Endothelial cell of umbilical vein (primary cell): ENCODE measurements at regions not wholly inside any gene's neighbourhood (a gene's known extent, or its start where the extent isn't known, plus 50 kb on each side); places are given as distances from the start of the nearest gene placed in this dataset.

Experiments
- BruUV-seq: library from RNA; stranded (reverse); fragments of 400-500 nt; replicated peaks from 2 replicates; lab custom pipeline; 2021; lab: Mats Ljungman, UMichigan
- CTCF ChIA-PET: fragments of 300-600, 350-600 bp; sonication (Branson Sonifier 250); formaldehyde crosslinking; loops from one replicate; lab custom pipeline; 2021; ENCODE audit warnings: antibody characterized with exemption, inconsistent platforms; lab: Charles Lee
- POLR2A ChIA-PET: fragments of 300-600, 350-600 bp; sonication (Branson Sonifier 250); formaldehyde crosslinking; loops from one replicate; lab custom pipeline; 2021; ENCODE audit warnings: antibody characterized with exemption, inconsistent platforms; lab: Charles Lee
- DNase-seq: peaks from one replicate; pipeline ENCODE4 v3.0.0-alpha.2; 2011; ENCODE audit warnings: low read depth, low spot score
- FAIRE-seq: peaks from 2 replicates; lab custom pipeline; 2011; peaks lifted over from hg19 to GRCh38; lab: Jason Lieb, UNC
- H2AFZ ChIP-seq: 2 replicates; pipeline ENCODE4 v1.6.0; 2012; ENCODE audit warnings: low read depth, low read length, control low read depth, inconsistent platforms
- H3K27ac ChIP-seq: 2 replicates; pipeline ENCODE4 v1.5.1; 2011; ENCODE audit warnings: low read depth, mild to moderate bottlenecking, control low read depth, low read length, moderate library complexity; ENCODE audit not compliant: insufficient read depth
- H3K27me3 ChIP-seq, 2 experiments: 2 replicates each; pipeline versions ENCODE4 v1.6.0 to v1.6.1; 2011; ENCODE audit warnings: low read length in 2 of 2, mixed read lengths in 1 of 2; ENCODE audit not compliant: control insufficient read depth in 2 of 2, insufficient read depth in 2 of 2
- H3K36me3 ChIP-seq, 2 experiments: 2 replicates in 1 of 2; 3 replicates in 1 of 2; pipeline ENCODE4 v1.5.1; 2011; ENCODE audit warnings: low read length in 2 of 2, mild to moderate bottlenecking in 1 of 2, moderate library complexity in 1 of 2; ENCODE audit not compliant: control insufficient read depth in 2 of 2, insufficient read depth in 2 of 2; ENCODE audit errors: extremely low read depth in 1 of 2
- H3K4me1 ChIP-seq: 3 replicates; pipeline ENCODE4 v1.5.1; 2011; ENCODE audit warnings: mild to moderate bottlenecking, low read length; ENCODE audit not compliant: control insufficient read depth, insufficient read depth; ENCODE audit errors: extremely low read depth
- H3K4me2 ChIP-seq: 2 replicates; pipeline ENCODE4 v1.6.1; 2011; ENCODE audit warnings: low read length, control low read depth, mixed read lengths; ENCODE audit not compliant: insufficient read depth
- H3K4me3 ChIP-seq, 3 experiments: fragments of 200-600 bp in 1 of 3; sonication (generic), shearing (Covaris generic) in 1 of 3; replicated peaks in 1 of 3; 2 replicates each; pipeline ENCODE4 v1.5.1; 2011 to 2016; ENCODE audit warnings: control low read depth in 3 of 3, low read length in 3 of 3, mild to moderate bottlenecking in 2 of 3, inconsistent platforms in 1 of 3, low read depth in 1 of 3, moderate library complexity in 1 of 3; ENCODE audit not compliant: insufficient read depth in 1 of 3
- H3K79me2 ChIP-seq: 2 replicates; pipeline ENCODE4 v1.6.0; 2012; ENCODE audit warnings: low read length, inconsistent platforms; ENCODE audit not compliant: control insufficient read depth, insufficient read depth
- H3K9ac ChIP-seq: replicated peaks from 2 replicates; pipeline ENCODE3; 2011; ENCODE audit warnings: low read length, control low read depth; ENCODE audit not compliant: insufficient read depth; ENCODE audit errors: extremely low read depth
- H3K9me1 ChIP-seq: replicated peaks from 3 replicates; pipeline ENCODE4 v1.6.0; 2011; ENCODE audit warnings: mild to moderate bottlenecking, low read length; ENCODE audit not compliant: control insufficient read depth, insufficient read depth; ENCODE audit errors: extremely low read depth
- H3K9me3 ChIP-seq: replicated peaks from 2 replicates; pipeline ENCODE4 v1.5.1; 2012; ENCODE audit warnings: low read length, inconsistent platforms; ENCODE audit not compliant: control insufficient read depth, insufficient read depth
- H4K20me1 ChIP-seq: replicated peaks from 2 replicates; pipeline ENCODE3; 2011; ENCODE audit warnings: mild to moderate bottlenecking, low read length; ENCODE audit not compliant: control insufficient read depth, insufficient read depth; ENCODE audit errors: extremely low read depth
- EZH2 ChIP-seq: IDR thresholded peaks from 2 replicates; pipeline ENCODE4 v1.6.1; 2012; ENCODE audit warnings: borderline replicate concordance, low read depth, mild to moderate bottlenecking, moderate library complexity, low read length, inconsistent platforms; ENCODE audit not compliant: severe bottlenecking
- FOS ChIP-seq: IDR thresholded peaks from 2 replicates; pipeline ENCODE4 v1.6.1; 2011; ENCODE audit warnings: mild to moderate bottlenecking, low read length, moderate library complexity, borderline replicate concordance; ENCODE audit not compliant: insufficient read depth
- GATA2 ChIP-seq: IDR thresholded peaks from 2 replicates; pipeline ENCODE4 v1.7.0; 2011; ENCODE audit warnings: low read depth, mild to moderate bottlenecking, moderate library complexity, mixed read lengths, low read length; ENCODE audit not compliant: insufficient read length, insufficient read depth
- JUN ChIP-seq: IDR thresholded peaks from 2 replicates; pipeline ENCODE4 v1.6.1; 2011; ENCODE audit warnings: borderline replicate concordance, low read depth; ENCODE audit not compliant: insufficient read length, insufficient read depth
- MYC ChIP-seq: IDR thresholded peaks from one replicate; pipeline ENCODE4 v1.6.1; 2011; ENCODE audit warnings: mild to moderate bottlenecking, low read depth, low read length
- POLR2A ChIP-seq: IDR thresholded peaks from 2 replicates; pipeline ENCODE4 v1.6.1; 2012; ENCODE audit warnings: low read depth, mild to moderate bottlenecking, control low read depth, low read length
- POLR2AphosphoS5 ChIP-seq: IDR thresholded peaks from 2 replicates; pipeline ENCODE4 v1.6.1; 2012; ENCODE audit warnings: low read depth, mild to moderate bottlenecking, control low read depth, low read length, moderate library complexity; ENCODE audit not compliant: insufficient read depth
- dilution Hi-C: fragments of 300-500 bp; cut with MboI; formaldehyde crosslinking; loops from one replicate; pipeline ENCODE4 v1.15.0; 2019; ENCODE audit warnings: low sequenced_read_pairs; ENCODE audit not compliant: extremely low pct_ligation_motif_present
- intact Hi-C: fragments of 100-400 bp; cut with micrococcal nuclease; formaldehyde crosslinking; loops from one replicate; pipeline ENCODE4 v1.10.0; 2022
- TF ChIP-seq, protein P1 (sequence below), 2 donors: IDR thresholded peaks; 1 replicate in 1 of 2; 2 replicates in 1 of 2; pipeline ENCODE4 v1.5.1; 2011; ENCODE audit warnings: low read length in 2 of 2, mild to moderate bottlenecking in 2 of 2, moderate library complexity in 2 of 2, control low read depth in 1 of 2, inconsistent platforms in 1 of 2, low read depth in 1 of 2; ENCODE audit not compliant: insufficient read depth in 1 of 2; ENCODE audit errors: extremely low read depth in 1 of 2
- TF ChIP-seq, protein P2 (sequence below): IDR thresholded peaks from 2 replicates; pipeline ENCODE4 v1.6.1; 2011; ENCODE audit not compliant: insufficient read depth, insufficient read length

DNA sequence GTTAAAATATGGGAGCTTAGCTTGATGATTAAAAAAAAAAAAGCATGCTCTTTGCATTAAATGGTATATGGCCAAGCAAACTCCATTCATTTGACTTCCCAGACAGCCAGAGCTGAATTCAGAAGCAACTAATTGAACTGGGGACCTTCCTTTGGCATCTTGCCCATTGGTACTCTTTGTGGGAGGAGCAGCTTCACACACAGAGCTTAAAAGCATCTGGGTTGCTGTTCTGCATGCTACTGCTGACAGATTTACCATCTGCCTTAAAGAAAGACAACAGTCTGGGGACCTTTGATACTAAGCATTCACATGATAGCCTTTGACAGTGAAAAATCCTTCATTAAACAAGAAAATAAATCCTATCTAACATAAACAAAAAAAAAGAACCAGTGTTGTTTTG lies 977.9 kb downstream of the TMTC2 start:
- Histone ChIP-seq H3K9me3 (no peaks in the 10 kb centered on the region), H3K4me1 (no peaks in the 10 kb centered on the region), H4K20me1 (no peaks in the 10 kb centered on the region), H3K4me3 (no peak overlapping the region), H3K79me2 (no peaks in the 10 kb centered on the region), H3K9ac (no peak overlapping the region), H3K36me3 (no peaks in the 10 kb centered on the region), H3K4me2 (no peak overlapping the region), H3K27me3 (no peaks in the 10 kb centered on the region), H3K9me1 (no peaks in the 10 kb centered on the region), H2AFZ (no peak overlapping the region), H3K27ac (no peak overlapping the region)
- intact Hi-C loops: no loop called here
- no peak for DNase-seq
- dilution Hi-C loops: no loop called here
- POLR2A ChIA-PET: no interaction called here
- CTCF ChIA-PET: no interaction called here
- TF ChIP-seq POLR2A (no peak), JUN (no peak), EZH2 (no peak), POLR2AphosphoS5 (no peak), GATA2 (no peak), MYC (no peak), FOS (no peak)
- TF ChIP-seq, protein P1, sequence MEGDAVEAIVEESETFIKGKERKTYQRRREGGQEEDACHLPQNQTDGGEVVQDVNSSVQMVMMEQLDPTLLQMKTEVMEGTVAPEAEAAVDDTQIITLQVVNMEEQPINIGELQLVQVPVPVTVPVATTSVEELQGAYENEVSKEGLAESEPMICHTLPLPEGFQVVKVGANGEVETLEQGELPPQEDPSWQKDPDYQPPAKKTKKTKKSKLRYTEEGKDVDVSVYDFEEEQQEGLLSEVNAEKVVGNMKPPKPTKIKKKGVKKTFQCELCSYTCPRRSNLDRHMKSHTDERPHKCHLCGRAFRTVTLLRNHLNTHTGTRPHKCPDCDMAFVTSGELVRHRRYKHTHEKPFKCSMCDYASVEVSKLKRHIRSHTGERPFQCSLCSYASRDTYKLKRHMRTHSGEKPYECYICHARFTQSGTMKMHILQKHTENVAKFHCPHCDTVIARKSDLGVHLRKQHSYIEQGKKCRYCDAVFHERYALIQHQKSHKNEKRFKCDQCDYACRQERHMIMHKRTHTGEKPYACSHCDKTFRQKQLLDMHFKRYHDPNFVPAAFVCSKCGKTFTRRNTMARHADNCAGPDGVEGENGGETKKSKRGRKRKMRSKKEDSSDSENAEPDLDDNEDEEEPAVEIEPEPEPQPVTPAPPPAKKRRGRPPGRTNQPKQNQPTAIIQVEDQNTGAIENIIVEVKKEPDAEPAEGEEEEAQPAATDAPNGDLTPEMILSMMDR (IDR thresholded peaks at IDR 0.05; ENCODE audit: extremely low read depth in 1 of 2, insufficient read depth in 1 of 2, low read depth in 1 of 2, low read length in 2 of 2): no peak
- TF ChIP-seq, protein P2, sequence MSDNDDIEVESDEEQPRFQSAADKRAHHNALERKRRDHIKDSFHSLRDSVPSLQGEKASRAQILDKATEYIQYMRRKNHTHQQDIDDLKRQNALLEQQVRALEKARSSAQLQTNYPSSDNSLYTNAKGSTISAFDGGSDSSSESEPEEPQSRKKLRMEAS: no peak
- BruUV-seq: no TSS peak
- FAIRE-seq: no peak
